GM19468 (cell line): ENCODE measurements at regions not wholly inside any gene's neighbourhood (a gene's known extent, or its start where the extent isn't known, plus 50 kb on each side); places are given as distances from the start of the nearest gene placed in this dataset.

Experiments used
- ATAC-seq: cut with Tn5 transposase; IDR thresholded peaks from one replicate; pipeline ENCODE4 v1.9.1; 2021; ENCODE audit warnings: mild to moderate bottlenecking, moderate library complexity, moderate number of reproducible peaks; ENCODE audit not compliant: unreplicated experiment; ENCODE audit errors: extremely low read depth

DNA sequence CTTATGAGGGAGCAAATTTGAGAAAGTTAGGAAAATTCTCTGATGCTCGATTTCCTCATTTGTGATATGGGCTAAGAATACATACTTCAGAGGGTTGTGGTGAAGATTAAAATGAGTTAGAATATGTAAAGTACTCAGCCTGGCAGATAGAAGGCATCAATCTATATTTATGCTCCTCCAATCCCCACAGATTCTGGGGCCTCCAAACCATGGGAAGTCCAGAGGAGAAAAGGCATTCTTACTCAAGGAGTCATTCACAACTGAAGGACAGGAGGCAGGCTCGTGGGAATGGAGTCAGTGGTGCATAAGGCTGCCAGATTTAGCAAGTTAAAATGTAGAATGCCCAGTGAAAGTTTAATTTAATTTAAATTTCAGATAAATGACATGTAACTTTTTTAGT, 330.0 kb upstream of the POU3F1 start:
- ATAC-seq, result no peak

DNA sequence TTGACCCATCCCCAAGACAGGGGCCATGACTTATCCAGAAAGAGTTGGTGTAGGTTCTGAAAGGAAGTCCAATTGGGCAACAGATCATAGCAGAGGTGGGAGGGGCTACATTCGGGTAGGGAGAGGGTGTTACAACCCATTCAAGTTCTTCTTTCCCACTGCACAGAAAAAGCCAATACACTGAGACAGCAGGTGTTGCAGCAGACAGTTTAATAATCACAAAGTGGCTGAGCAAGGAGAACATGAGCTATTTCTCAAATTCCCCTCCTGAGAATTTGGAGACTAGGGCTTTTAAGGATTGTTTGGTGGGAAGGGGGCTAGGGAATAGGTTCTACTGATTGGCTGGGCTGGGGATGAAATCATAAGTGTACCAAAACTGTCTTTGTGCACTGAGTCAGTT, 328.4 kb upstream of the POU3F1 start:
- ATAC-seq, result no peak

DNA sequence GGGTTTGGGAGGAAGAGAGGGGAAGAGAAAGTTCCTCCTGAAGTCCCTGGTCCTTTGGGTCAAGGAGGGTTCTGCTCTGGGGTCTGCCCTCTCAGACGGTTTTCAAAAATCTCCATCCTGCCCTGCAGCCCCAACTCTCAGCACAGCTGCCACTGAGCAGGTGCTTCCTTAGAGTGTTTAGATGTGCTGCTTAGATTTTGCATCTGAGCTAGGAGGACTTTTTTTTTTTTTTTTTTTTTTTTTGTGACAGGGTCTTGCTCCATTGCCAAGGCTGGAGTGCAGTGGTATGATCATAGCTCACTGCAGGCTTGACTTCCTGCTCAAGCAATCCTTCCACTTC, 324.9 kb upstream of the POU3F1 start:
- no peak for ATAC-seq

DNA sequence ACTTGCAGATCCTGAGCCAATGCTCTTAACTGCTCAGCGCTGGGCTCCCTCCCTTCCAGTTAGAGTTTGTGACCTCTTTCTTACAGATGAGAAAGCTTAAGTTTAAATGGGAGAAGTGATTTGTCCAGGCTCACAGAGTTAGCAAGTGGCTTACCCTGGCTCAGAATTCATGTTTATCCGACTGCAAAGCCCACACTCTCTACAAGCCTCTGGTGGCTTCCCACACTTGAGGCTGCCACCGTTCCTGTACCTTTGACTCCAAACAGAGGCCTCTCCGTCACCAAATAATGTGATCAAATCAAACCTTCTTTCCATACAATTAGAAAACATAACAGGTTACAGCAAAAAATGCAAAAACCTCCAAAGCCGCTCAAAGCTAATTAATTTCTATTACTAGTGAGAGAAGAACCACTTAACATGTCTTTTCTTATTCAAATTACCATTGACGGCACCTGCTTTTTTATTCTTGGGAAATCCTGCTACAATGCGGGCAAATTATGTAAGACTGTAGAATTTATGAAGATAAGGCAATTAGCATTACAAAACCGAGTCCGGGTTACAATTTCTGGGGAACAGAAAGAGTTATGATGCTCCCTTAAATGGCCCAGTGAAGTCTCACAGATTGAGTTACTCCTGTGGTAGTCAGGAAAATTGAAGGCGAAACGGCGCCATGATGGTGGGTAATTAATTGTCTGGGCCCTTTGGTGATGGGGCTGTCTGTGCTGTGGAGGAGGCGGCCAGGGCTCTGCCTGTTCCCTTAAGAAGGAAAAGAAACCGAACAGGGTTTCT, 324.3 kb upstream of the POU3F1 start:
- ATAC-seq, result no peak

DNA sequence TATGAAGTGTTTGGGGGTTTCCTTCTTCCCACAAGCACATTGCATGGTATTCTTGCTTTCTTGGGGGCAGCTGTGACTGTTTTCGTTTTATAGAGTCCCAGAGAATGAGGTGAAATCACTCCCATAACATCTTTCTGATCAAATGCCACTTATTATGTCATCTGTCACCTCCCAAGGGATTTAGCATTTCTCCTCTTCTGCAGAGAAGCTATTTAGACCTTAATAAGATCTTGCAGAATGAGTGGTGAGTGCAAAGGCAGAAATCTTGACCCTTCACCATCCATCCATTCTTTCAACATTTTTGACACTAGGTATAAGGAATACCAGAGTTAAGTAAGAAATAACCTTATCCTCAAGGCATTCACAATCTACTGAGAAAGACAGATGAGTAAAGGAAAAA, 318.6 kb upstream of the POU3F1 start:
- no peak for ATAC-seq

- no peak for ATAC-seq
These were observed 315.0 kb upstream of the POU3F1 start for GRCh38 chr1:38361566-38361965.

DNA sequence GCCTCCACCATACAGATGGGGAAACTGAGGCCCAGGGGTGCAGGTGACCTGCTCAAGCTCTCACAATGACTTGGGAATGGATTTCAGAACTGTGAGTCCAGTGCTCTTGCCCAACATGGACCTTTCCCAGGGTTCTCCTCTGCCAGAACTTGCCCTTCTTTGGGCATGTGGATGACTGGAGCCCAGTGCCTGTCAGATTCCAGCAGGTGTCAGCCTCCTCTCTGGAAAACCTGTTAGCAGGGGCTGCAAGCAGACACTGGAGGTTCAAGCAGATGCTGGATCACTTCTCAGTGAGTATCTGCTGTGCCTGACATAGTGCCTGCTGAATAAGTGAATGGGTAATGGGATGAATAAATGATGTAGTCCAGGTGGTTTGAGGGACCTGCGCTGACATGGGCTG, 314.2 kb upstream of the POU3F1 start:
- ATAC-seq, result no peak

DNA sequence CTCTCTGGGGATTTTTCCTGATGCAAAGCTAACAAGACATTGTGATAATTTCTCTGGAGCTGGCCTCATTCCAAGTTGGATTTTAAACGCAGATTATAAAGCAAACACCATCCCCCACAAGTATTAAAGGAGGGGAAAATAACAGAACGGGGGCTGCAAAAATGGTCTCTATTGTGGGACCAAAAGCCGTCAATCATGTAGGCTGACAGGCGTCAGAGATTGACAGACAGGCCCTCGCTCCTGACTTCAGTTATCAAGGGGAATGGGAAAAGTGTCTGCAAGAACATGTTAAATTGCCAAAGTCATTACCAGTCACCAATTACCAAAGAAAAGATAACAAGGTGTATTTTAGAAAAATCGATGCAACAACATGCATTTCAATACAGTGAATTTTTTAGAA, 307.4 kb upstream of the POU3F1 start:
- ATAC-seq, result no peak

- ATAC-seq, result no peak
These were observed 306.3 kb upstream of the POU3F1 start for GRCh38 chr1:38352869-38353268.

DNA sequence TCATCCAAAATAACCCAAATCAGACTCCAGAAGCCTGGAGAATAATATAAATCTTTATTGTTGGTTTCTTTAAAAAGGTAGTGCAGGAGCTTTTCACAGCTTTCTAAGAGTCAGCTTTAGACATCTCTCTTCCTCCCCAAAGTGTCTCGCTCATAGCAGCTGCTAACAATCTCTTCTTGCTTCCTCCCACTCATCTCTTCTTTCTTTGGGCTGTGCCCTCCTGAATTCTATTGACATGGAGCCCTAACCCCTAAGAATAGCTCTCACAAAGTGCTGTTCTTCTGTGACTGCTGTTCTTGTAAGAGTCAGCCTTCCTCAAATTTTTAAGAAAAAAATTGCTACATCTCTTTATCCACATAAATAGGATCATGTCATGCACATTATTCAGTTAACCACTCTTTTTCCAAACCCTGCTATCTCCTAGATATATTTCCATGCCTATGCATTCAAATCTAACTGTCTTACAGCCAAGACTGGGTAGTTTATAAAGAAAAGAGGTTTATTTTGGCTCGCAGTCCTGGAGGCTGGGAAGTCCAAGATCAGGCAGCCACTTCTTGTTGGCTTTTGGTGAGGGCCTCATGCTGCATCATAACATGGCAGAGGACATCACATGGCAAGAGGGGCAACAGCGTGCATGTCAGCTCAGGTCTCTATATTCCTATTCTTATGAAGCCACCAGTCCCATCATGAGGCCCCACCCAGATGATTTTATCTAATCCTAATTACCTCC, 301.0 kb upstream of the POU3F1 start:
- ATAC-seq, result no peak

DNA sequence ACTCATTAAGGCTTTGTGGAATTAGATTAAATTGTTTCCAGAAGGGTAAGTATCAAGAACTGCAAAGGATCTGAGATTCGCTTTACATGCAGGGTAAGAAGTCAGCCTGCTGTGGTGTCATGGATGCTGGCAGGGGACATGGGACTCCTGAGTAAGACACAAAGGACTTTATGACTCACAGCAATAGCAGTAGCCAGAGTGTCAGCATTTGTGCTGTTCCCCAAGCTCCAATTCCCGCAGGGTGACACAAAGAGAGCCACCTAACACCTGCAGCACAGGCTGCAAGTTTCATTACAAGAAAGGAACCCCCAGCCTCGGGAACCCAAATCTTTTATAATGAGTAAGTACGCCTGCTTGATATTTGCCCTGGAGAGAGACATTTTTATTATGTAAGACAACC, 298.1 kb upstream of the POU3F1 start:
- ATAC-seq, result no peak

GRCh38 chr1:38341694-38342093, 295.1 kb upstream of the POU3F1 start:
- no peak for ATAC-seq

DNA sequence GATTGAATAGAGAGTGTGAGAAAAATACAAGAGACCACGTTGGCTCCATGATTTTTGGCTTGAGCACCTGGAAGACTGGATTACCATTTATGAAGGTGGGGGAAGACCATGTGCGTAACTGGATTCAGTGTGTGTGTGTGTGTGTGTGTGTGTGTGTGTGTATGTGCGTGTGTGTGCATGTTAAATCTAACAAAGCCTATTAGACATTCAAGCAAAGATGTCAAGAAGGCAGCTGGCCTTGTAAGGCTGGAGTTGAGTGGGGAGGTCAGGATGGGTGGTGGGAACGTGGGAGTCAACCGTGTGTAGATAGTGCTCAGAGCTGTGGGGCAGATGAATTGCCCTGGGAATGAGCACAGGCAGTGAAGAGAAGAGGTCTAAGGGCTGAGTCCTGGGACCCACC, 293.8 kb upstream of the POU3F1 start:
- no peak for ATAC-seq

DNA sequence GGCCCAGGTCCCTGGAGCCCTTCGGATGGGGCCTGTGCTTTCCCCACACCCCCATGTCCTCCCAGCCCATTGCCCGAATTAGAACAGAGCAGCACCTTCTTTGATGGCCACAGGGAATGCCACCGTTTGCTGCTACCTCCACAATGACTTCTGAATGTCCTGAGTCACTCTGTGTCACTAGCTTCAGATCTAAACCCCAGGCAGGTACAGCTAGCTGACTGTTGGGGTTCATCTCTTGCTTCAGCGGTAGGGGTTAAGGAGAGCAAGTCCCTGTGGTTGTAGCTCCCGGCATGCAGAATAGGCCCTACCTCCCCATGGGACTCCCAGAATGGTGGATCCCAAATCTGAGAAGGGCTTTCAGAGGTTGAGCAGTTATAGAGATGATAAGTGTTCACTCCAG, 291.1 kb upstream of the POU3F1 start:
- no peak for ATAC-seq

- ATAC-seq, result no peak
These were observed 290.4 kb upstream of the POU3F1 start for GRCh38 chr1:38336961-38337360.

DNA sequence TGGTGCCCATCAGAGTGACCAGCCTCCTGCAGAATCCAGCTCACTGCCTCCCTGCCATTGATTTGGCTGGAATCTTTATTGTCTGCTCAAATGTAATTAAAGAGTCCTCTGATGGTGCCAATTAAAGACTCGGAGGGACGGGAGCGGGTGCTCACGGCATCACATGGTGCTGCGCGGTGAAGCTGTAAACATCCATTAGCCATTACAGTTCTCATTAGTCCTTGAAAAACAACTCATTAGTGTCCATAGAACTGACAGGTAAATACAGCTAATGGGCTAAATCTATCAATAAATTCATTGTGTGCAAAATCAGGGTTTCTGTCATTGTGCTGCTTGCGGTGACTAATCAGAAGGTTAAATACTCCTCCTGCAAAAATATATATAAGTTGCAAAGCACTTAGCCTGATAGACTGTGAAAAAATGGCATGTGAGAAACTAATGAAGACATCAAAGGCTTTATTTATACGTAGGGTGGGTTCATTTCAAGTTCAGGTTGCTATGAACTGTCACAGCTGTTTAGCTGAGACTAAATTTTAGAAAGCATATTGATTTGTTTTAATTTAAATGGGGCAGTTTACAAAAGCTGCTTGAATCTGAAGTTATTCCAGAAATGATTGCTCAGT, 289.8 kb upstream of the POU3F1 start:
- no peak for ATAC-seq

GRCh38 chr1:38334930-38335592, 288.5 kb upstream of the POU3F1 start:
- no peak for ATAC-seq

DNA sequence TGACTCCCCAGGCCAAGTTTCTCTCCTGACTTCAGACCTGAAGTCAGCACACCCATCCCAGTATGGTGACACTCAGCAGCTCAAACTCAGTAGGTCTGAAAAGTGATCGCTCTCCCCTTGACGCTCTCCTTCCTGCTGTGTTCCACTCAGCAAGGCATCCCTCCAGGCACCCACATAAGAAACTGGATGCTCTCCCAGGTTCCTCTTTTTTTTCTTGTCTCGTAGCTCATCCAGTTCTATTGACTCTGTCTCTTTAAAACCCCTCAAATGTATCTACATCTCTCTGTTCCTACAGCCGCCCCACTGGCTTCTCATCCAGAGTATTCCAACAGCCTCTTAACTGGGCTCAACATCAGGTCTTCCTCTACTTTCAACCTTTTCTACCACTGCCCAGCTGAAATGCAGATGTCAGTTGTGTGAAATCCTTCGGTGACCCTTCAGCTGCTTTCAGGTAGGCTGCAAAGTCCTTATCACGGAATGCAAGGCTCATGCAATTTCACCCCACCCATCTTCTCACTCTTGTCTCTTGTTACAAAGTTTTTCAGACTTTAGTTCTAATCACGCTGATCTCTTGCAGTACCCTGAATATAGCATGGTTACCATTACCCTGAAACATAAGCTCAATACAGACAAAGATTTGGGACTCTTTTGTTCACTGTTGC, 286.2 kb upstream of the POU3F1 start:
- ATAC-seq, result no peak

DNA sequence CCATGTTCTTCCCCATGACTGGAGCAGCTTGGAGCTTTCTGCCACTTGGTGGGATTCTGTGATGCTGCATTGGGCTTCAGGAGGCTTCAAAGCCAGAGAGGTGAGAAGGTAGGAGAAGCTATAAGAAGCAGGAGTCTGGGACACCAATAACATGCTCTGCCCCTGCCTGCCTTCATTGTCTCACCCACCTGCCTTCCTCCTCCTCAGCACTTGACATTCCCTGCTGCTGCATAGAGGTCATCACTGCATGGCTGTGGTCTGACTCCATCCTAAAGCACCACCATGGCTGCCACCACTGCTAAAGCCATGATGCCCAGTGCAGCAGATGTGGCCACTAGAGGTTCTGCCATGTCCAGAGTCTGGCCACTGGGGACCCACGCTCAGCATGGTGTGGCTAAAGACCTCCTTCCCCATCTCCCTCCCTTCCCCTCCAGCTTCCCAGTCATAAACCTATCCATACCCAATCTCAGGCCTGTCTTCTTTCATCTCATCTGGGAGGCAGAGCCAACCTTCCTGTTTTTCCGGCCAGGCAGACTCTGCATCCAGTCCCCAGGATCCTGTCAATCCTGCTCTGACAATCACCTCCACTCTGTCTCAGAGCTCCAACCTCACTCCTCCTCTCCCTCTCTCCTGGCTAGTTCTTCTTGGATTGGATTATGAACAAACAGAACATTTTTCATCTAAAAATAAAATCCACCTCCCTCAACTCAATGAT, 285.1 kb upstream of the POU3F1 start:
- ATAC-seq, result no peak

DNA sequence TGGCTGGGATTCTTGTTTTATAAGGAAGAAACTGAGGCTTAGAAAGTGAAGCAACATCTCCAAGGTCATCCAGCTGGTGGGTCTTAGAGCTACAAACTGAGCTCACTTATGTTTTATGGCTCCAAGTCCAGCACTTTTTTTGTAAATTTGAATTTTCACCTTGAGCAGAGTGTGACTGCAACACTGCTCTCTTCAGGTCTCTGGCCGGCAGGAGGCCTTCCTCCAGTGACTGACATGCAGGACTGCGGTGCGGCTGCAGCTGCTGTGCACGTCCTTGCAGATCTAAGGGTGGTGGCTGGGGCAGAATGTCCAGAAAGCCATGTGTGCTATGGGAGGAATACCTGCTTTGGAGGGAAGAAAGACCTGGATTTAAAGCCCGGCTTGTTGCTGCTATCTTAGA, 284.2 kb upstream of the POU3F1 start:
- ATAC-seq, result no peak
